Limb (tissue), 2 donors: ENCODE measurements at regions not wholly inside any gene's neighbourhood (a gene's known extent, or its start where the extent isn't known, plus 50 kb on each side); places are given as distances from the start of the nearest gene placed in this dataset.
"Not testable (repeated sequence)": the region's sequence is repeated elsewhere in the genome, so short reads cannot be mapped to it uniquely, and the experiment has no call there.

Experiments used
- DNase-seq, 2 donors: peaks; one replicate each; pipeline ENCODE4 v3.0.0-alpha.2; 2016; ENCODE audit errors: extremely low spot score in 2 of 2

GRCh38 chr5:99022250-99022649 is 93.4 kb upstream of the CHD1 start:
- DNase-seq = no peak

GRCh38 chr5:99020698-99021048 is 91.9 kb upstream of the CHD1 start:
- DNase-seq = no peak

- DNase-seq = peak in 1 of 2 donors; percentile 53
Observed at GRCh38 chr5:99019812-99020697, 91.2 kb upstream of the CHD1 start.

- DNase-seq = no peak
Observed at GRCh38 chr5:99019254-99019653, 90.4 kb upstream of the CHD1 start.

GRCh38 chr5:99010294-99010693 is 81.5 kb upstream of the CHD1 start:
- no peak for DNase-seq

GRCh38 chr5:99008009-99008408 is 79.2 kb upstream of the CHD1 start:
- DNase-seq = not testable (repeated sequence)

GRCh38 chr5:99005506-99005905 is 76.7 kb upstream of the CHD1 start:
- no peak for DNase-seq

- no peak for DNase-seq
Observed at GRCh38 chr5:99004960-99005359, 76.2 kb upstream of the CHD1 start.

- no peak for DNase-seq
Observed at GRCh38 chr5:99000876-99001275, 72.1 kb upstream of the CHD1 start.

- no peak for DNase-seq
Observed at GRCh38 chr5:99000221-99000620, 71.4 kb upstream of the CHD1 start.

- DNase-seq = no peak
Observed at GRCh38 chr5:98999631-99000030, 70.8 kb upstream of the CHD1 start.

GRCh38 chr5:98997000-98997399 is 68.2 kb upstream of the CHD1 start:
- no peak for DNase-seq

GRCh38 chr5:98994611-98995010 is 65.8 kb upstream of the CHD1 start:
- DNase-seq = no peak

- no peak for DNase-seq
Observed at GRCh38 chr5:98993512-98993911, 64.7 kb upstream of the CHD1 start.

GRCh38 chr5:98992552-98992951 is 63.7 kb upstream of the CHD1 start:
- DNase-seq = no peak

GRCh38 chr5:98989727-98990126 is 60.9 kb upstream of the CHD1 start:
- no peak for DNase-seq

- no peak for DNase-seq
Observed at GRCh38 chr5:98986587-98986986, 57.8 kb upstream of the CHD1 start.

- DNase-seq = no peak
Observed at GRCh38 chr5:98982880-98983279, 54.1 kb upstream of the CHD1 start.
